PC-3 (cell line): ENCODE measurements at regions not wholly inside any gene's neighbourhood (a gene's known extent, or its start where the extent isn't known, plus 50 kb on each side); places are given as distances from the start of the nearest gene placed in this dataset.

Experiments
- CTCF ChIP-seq: fragments of 300-600 bp; sonication (generic); conservative IDR thresholded peaks from 2 replicates; pipeline ENCODE4 v1.5.1; 2017; ENCODE audit warnings: antibody characterized with exemption, low read depth, mild to moderate bottlenecking, low read length
- EZH2 ChIP-seq: fragments of 300-600 bp; sonication (generic); IDR thresholded peaks from one replicate; pipeline ENCODE4 v1.6.1; 2017; ENCODE audit warnings: antibody characterized with exemption, mild to moderate bottlenecking, low read length; ENCODE audit not compliant: unreplicated experiment

- TF ChIP-seq CTCF (no peak), EZH2 (no peak)
Observed at GRCh38 chr1:228937851-228938536, 202.7 kb downstream of the RHOU start.
